Liver (tissue), 3 donors: ENCODE measurements at regions not wholly inside any gene's neighbourhood (a gene's known extent, or its start where the extent isn't known, plus 50 kb on each side); places are given as distances from the start of the nearest gene placed in this dataset.

Experiments
- EGR1 ChIP-seq, 2 donors: IDR thresholded peaks; 2 replicates each; pipeline ENCODE4 v1.6.1; 2016 to 2018; ENCODE audit warnings: antibody characterized with exemption in 2 of 2, low read depth in 2 of 2
- FOXA1 ChIP-seq: IDR thresholded peaks from 2 replicates; pipeline ENCODE4 v1.6.1; 2016; ENCODE audit warnings: antibody characterized with exemption
- GABPA ChIP-seq, 2 donors: IDR thresholded peaks in 1 of 2; conservative IDR thresholded peaks in 1 of 2; 2 replicates each; pipeline ENCODE4 v1.6.1; 2016; ENCODE audit warnings: antibody characterized with exemption in 2 of 2, mild to moderate bottlenecking in 1 of 2, moderate library complexity in 1 of 2
- JUND ChIP-seq, 2 donors: IDR thresholded peaks; 2 replicates each; pipeline ENCODE4 v1.6.1; 2016; ENCODE audit warnings: antibody characterized with exemption in 2 of 2
- NR2F2 ChIP-seq: IDR thresholded peaks from 2 replicates; pipeline ENCODE4 v1.6.1; 2016; ENCODE audit warnings: antibody characterized with exemption
- RAD21 ChIP-seq, 2 donors: IDR thresholded peaks; 2 replicates each; pipeline ENCODE4 v1.6.1; 2016; ENCODE audit warnings: antibody characterized with exemption in 2 of 2, mild to moderate bottlenecking in 2 of 2
- SP1 ChIP-seq: IDR thresholded peaks from 2 replicates; pipeline ENCODE4 v1.6.1; 2018; ENCODE audit warnings: antibody characterized with exemption, mild to moderate bottlenecking
- TAF1 ChIP-seq: conservative IDR thresholded peaks from 2 replicates; pipeline ENCODE4 v1.6.1; 2016; ENCODE audit warnings: antibody characterized with exemption, mild to moderate bottlenecking
- YY1 ChIP-seq: IDR thresholded peaks from 2 replicates; pipeline ENCODE4 v1.6.1; 2016; ENCODE audit warnings: antibody characterized with exemption, mild to moderate bottlenecking
- TF ChIP-seq, protein P1 (sequence below): IDR thresholded peaks from 2 replicates; pipeline ENCODE4 v1.6.1; 2016; ENCODE audit warnings: antibody characterized with exemption, mild to moderate bottlenecking
- TF ChIP-seq, protein P2 (sequence below): fragments of 150-350 bp; IDR thresholded peaks from 2 replicates; pipeline ENCODE4 v1.5.1; 2017; ENCODE audit warnings: improper control_type of control experiment, low read depth, low read length; ENCODE audit not compliant: missing input control
- TF ChIP-seq, protein P3 (sequence below): IDR thresholded peaks from 2 replicates; pipeline ENCODE4 v1.6.1; 2016; ENCODE audit warnings: antibody characterized with exemption
- TF ChIP-seq, protein P4 (sequence below): IDR thresholded peaks from 2 replicates; pipeline ENCODE4 v1.6.1; 2016; ENCODE audit warnings: antibody characterized with exemption
- TF ChIP-seq, protein P5 (sequence below): IDR thresholded peaks from 2 replicates; pipeline ENCODE4 v1.6.1; 2016; ENCODE audit warnings: antibody characterized with exemption
- donor health status: healthy.
- donor health status: healthy.

DNA sequence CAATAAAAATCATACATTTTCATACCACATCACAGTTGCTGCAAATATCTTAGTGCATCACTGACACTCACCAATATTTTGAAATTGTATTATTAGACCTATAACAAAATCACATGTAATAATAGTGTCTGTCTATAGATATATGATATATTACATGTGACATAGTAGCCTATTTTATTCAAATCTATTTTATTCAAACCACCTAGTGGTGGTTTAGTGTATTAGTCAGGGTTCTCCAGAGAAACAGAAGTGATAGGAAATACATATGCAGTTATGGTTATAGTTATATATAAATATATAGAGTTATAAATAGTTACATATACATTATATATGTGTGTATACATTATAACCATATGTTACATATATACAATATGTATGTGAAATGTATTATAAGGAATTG is 366.5 kb upstream of the ARID1B start:
- TF ChIP-seq, protein P1, sequence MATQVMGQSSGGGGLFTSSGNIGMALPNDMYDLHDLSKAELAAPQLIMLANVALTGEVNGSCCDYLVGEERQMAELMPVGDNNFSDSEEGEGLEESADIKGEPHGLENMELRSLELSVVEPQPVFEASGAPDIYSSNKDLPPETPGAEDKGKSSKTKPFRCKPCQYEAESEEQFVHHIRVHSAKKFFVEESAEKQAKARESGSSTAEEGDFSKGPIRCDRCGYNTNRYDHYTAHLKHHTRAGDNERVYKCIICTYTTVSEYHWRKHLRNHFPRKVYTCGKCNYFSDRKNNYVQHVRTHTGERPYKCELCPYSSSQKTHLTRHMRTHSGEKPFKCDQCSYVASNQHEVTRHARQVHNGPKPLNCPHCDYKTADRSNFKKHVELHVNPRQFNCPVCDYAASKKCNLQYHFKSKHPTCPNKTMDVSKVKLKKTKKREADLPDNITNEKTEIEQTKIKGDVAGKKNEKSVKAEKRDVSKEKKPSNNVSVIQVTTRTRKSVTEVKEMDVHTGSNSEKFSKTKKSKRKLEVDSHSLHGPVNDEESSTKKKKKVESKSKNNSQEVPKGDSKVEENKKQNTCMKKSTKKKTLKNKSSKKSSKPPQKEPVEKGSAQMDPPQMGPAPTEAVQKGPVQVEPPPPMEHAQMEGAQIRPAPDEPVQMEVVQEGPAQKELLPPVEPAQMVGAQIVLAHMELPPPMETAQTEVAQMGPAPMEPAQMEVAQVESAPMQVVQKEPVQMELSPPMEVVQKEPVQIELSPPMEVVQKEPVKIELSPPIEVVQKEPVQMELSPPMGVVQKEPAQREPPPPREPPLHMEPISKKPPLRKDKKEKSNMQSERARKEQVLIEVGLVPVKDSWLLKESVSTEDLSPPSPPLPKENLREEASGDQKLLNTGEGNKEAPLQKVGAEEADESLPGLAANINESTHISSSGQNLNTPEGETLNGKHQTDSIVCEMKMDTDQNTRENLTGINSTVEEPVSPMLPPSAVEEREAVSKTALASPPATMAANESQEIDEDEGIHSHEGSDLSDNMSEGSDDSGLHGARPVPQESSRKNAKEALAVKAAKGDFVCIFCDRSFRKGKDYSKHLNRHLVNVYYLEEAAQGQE = no peak
- TF ChIP-seq, protein P2, sequence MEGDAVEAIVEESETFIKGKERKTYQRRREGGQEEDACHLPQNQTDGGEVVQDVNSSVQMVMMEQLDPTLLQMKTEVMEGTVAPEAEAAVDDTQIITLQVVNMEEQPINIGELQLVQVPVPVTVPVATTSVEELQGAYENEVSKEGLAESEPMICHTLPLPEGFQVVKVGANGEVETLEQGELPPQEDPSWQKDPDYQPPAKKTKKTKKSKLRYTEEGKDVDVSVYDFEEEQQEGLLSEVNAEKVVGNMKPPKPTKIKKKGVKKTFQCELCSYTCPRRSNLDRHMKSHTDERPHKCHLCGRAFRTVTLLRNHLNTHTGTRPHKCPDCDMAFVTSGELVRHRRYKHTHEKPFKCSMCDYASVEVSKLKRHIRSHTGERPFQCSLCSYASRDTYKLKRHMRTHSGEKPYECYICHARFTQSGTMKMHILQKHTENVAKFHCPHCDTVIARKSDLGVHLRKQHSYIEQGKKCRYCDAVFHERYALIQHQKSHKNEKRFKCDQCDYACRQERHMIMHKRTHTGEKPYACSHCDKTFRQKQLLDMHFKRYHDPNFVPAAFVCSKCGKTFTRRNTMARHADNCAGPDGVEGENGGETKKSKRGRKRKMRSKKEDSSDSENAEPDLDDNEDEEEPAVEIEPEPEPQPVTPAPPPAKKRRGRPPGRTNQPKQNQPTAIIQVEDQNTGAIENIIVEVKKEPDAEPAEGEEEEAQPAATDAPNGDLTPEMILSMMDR = no peak
- TF ChIP-seq GABPA (IDR thresholded peaks at IDR 0.05 in 1 of 2, conservative IDR thresholded peaks at IDR 0.05 in 1 of 2) (no peak), NR2F2 (no peak), YY1 (no peak), RAD21 (IDR thresholded peaks at IDR 0.05) (no peak), JUND (IDR thresholded peaks at IDR 0.05) (no peak), TAF1 (no peak), FOXA1 (no peak), SP1 (no peak), EGR1 (IDR thresholded peaks at IDR 0.05; ENCODE audit: low read depth in 2 of 2) (no peak)
- TF ChIP-seq, protein P3, sequence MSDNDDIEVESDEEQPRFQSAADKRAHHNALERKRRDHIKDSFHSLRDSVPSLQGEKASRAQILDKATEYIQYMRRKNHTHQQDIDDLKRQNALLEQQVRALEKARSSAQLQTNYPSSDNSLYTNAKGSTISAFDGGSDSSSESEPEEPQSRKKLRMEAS = no peak
- TF ChIP-seq, protein P4, sequence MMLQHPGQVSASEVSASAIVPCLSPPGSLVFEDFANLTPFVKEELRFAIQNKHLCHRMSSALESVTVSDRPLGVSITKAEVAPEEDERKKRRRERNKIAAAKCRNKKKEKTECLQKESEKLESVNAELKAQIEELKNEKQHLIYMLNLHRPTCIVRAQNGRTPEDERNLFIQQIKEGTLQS = no peak
- TF ChIP-seq, protein P5, sequence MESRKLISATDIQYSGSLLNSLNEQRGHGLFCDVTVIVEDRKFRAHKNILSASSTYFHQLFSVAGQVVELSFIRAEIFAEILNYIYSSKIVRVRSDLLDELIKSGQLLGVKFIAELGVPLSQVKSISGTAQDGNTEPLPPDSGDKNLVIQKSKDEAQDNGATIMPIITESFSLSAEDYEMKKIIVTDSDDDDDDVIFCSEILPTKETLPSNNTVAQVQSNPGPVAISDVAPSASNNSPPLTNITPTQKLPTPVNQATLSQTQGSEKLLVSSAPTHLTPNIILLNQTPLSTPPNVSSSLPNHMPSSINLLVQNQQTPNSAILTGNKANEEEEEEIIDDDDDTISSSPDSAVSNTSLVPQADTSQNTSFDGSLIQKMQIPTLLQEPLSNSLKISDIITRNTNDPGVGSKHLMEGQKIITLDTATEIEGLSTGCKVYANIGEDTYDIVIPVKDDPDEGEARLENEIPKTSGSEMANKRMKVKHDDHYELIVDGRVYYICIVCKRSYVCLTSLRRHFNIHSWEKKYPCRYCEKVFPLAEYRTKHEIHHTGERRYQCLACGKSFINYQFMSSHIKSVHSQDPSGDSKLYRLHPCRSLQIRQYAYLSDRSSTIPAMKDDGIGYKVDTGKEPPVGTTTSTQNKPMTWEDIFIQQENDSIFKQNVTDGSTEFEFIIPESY = no peak
